ENCODE measurements at regions not wholly inside any gene's neighbourhood (a gene's known extent, or its start where the extent isn't known, plus 50 kb on each side); places are given as distances from the start of the nearest gene placed in this dataset.

DNA sequence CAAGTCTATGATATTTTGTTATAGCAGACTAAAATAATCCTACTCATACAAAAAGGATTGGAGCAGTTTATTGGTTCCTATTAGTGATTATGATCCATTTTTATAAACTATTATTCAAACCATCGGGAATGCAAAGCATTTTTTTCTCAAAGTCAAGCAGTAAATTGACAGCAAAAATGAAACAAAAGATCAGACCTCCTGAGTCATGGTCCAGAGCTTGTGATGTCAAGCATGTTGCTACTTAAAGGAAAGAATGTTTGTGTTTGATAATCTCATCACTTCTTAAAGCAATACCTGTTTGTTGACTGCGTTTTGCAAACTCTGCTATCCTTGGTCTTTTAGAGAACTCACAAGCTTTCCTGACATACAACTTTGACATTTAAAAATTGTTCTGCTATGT, 204.4 kb downstream of the SAMD5 start:
- TF ChIP-seq POLR2A (IDR thresholded peaks at IDR 0.05; ENCODE audit: extremely low read depth, insufficient read length) = no peak
- TF ChIP-seq, protein P1, sequence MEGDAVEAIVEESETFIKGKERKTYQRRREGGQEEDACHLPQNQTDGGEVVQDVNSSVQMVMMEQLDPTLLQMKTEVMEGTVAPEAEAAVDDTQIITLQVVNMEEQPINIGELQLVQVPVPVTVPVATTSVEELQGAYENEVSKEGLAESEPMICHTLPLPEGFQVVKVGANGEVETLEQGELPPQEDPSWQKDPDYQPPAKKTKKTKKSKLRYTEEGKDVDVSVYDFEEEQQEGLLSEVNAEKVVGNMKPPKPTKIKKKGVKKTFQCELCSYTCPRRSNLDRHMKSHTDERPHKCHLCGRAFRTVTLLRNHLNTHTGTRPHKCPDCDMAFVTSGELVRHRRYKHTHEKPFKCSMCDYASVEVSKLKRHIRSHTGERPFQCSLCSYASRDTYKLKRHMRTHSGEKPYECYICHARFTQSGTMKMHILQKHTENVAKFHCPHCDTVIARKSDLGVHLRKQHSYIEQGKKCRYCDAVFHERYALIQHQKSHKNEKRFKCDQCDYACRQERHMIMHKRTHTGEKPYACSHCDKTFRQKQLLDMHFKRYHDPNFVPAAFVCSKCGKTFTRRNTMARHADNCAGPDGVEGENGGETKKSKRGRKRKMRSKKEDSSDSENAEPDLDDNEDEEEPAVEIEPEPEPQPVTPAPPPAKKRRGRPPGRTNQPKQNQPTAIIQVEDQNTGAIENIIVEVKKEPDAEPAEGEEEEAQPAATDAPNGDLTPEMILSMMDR (IDR thresholded peaks at IDR 0.05; ENCODE audit: low read depth, low read length) = no peak
- TF ChIP-seq, protein P2, sequence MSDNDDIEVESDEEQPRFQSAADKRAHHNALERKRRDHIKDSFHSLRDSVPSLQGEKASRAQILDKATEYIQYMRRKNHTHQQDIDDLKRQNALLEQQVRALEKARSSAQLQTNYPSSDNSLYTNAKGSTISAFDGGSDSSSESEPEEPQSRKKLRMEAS (IDR thresholded peaks at IDR 0.05; ENCODE audit: low read depth, low read length) = no peak
- no peak for TF ChIP-seq MYC (IDR thresholded peaks at IDR 0.05; ENCODE audit: low read depth, low read length)
